ENCODE measurements at regions not wholly inside any gene's neighbourhood (a gene's known extent, or its start where the extent isn't known, plus 50 kb on each side); places are given as distances from the start of the nearest gene placed in this dataset.
A peak's percentile ranks its signal among the peaks of the same experiment; 100 is the strongest.

DNA sequence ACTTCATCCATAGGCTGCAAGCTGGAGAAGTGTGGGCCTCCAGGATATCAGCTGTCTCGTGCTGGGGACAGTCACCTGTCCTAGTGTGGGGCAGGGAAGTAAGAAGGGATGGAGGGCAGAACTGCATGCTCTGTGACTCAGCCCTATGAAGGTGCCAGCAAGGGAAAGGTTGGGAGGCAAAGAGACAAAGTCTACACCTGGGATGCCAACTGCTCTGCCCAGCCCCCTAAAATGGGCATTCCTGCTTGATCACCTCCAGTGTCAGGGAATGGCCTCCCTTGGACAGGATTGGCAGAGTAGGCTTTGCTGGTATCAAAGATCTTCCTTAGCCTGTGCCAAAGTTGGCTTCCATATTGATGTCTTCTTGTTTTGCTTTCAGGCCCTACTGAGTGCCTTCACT lies 335.0 kb downstream of the BCL11B start:
- H3K4me1 ChIP-seq: no peaks in the 10 kb centered on the region
- no peaks in the 10 kb centered on the region for H3K9me3 ChIP-seq
- no peak overlapping the region for H3K4me3 ChIP-seq
- H3K27me3 ChIP-seq: no peaks in the 10 kb centered on the region
- no peaks in the 10 kb centered on the region for H3K36me3 ChIP-seq
- intact Hi-C loops (cut with DNase I; ENCODE audit: low total_unique reads): no loop called here
- no peak for DNase-seq (ENCODE audit: low spot score in 2 of 2)
- H3K27ac ChIP-seq: no peak overlapping the region
- no peak for TF ChIP-seq POLR2AphosphoS5 (IDR thresholded peaks at IDR 0.05)
- no peak for TF ChIP-seq POLR2A (IDR thresholded peaks at IDR 0.05)
- TF ChIP-seq, protein P1, sequence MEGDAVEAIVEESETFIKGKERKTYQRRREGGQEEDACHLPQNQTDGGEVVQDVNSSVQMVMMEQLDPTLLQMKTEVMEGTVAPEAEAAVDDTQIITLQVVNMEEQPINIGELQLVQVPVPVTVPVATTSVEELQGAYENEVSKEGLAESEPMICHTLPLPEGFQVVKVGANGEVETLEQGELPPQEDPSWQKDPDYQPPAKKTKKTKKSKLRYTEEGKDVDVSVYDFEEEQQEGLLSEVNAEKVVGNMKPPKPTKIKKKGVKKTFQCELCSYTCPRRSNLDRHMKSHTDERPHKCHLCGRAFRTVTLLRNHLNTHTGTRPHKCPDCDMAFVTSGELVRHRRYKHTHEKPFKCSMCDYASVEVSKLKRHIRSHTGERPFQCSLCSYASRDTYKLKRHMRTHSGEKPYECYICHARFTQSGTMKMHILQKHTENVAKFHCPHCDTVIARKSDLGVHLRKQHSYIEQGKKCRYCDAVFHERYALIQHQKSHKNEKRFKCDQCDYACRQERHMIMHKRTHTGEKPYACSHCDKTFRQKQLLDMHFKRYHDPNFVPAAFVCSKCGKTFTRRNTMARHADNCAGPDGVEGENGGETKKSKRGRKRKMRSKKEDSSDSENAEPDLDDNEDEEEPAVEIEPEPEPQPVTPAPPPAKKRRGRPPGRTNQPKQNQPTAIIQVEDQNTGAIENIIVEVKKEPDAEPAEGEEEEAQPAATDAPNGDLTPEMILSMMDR (IDR thresholded peaks at IDR 0.05): no peak

DNA sequence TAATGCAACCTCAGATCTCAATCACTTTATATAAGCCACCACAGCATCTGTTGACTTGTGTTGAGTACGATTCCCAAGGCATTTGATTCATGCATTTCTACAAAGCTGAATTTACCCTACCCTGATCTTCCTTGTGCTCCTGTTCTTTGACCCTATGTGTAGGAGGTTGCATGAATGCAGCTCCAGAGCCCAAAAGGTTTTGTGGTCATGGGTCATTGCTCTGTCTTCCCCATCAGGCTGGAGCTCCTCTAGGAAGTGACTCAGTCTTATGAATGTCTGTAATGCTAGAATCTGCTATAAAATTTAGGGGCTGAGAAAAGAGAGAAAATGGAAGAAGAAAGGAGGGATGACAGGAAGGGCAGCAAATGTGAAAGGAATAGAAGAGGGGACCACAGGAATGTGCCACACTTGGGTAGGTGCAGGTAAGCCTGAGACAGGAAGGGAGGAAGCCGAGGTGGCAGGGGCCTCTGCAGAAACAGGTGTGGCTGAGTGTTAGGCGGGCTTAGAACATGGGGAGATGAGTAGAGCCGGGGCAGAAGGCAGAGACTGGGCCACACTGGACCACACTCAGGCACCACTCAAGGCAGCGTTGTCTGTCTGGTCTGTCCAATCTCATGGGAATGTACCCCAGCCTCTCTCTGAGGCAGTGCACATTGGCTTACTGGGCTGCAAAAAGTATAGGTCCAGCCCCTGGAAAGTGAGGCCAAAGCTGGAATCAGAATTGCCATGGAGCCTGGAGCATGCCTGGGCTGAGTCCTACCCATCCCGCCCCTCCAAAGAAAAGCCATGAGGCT lies 334.1 kb downstream of the BCL11B start:
- Histone ChIP-seq H3K4me1 (no peaks in the 10 kb centered on the region), H3K4me3 (no peak overlapping the region), H3K36me3 (no peaks in the 10 kb centered on the region), H3K27ac (no peak overlapping the region), H3K9me3 (no peaks in the 10 kb centered on the region), H3K27me3 (no peaks in the 10 kb centered on the region)
- intact Hi-C loops (cut with DNase I; ENCODE audit: low total_unique reads): no loop called here
- no peak for TF ChIP-seq POLR2A (IDR thresholded peaks at IDR 0.05)
- TF ChIP-seq POLR2AphosphoS5 (IDR thresholded peaks at IDR 0.05): no peak
- TF ChIP-seq, protein P1 (IDR thresholded peaks at IDR 0.05): no peak
- no peak for DNase-seq (ENCODE audit: low spot score in 2 of 2)

DNA sequence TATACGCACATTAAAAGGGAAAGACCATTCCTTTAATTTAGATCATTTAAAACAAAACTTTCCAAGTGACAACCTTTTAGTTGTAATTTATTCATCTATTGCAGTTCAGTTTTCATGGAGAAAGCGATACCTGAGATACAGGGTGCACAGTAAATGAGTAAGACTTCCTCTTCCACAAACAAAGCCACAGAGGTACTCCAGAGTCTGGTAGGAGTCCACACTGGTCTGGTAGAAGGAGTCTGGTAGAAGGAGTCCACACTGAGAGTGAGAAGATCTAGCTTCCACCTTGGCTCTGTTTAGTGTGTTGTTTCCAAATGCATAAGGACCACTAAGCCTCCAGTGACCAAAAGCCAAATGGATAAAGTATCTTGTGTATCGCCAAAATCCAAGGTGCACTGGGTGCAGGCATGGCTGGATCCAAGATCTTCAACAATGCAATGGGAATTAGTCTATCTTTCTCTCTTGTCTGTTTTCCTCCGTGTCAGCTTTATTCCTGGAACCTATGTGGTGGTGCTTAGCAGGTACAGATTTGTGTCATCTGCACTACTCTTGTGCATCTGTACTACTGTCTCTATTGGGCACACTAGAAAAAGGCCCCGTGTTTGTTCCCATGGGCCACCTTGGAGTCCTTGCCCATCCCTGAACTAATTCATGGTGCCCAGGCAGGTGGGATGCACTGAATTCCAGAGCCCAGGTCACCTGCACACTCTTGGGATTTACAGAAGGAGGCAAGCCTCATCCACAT lies 331.1 kb downstream of the BCL11B start:
- no peaks in the 10 kb centered on the region for H3K27me3 ChIP-seq
- no peaks in the 10 kb centered on the region for H3K4me1 ChIP-seq
- peak in 1 of 2 donors; percentile 17 for DNase-seq (ENCODE audit: low spot score in 2 of 2)
- H3K4me3 ChIP-seq: no peak overlapping the region
- intact Hi-C loops (cut with DNase I; ENCODE audit: low total_unique reads): no loop called here
- no peaks in the 10 kb centered on the region for H3K9me3 ChIP-seq
- no peaks in the 10 kb centered on the region for H3K36me3 ChIP-seq
- no peak overlapping the region for H3K27ac ChIP-seq
- no peak for TF ChIP-seq POLR2A (IDR thresholded peaks at IDR 0.05)
- TF ChIP-seq, protein P1 (IDR thresholded peaks at IDR 0.05): no peak
- no peak for TF ChIP-seq POLR2AphosphoS5 (IDR thresholded peaks at IDR 0.05)

DNA sequence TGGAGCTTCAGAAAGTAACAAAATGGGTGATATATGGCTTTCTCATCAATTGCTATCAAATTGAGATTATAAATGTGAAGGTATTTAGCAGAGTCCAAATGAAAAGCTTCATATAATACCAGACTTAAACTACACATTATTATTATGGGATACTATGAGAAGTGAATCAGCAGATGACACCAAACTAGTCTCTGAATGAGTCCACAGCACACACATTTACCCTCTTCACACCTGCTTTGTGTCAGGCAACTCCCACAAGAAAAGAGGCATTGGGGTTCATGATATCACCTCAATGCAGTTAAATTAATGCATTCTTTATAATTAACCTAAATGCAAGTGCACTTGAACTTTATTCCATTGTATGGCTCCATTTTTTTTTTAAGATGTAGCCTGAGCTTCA lies 330.5 kb downstream of the BCL11B start:
- no peaks in the 10 kb centered on the region for H3K27me3 ChIP-seq
- H3K4me1 ChIP-seq: no peaks in the 10 kb centered on the region
- intact Hi-C loops (cut with DNase I; ENCODE audit: low total_unique reads): no loop called here
- TF ChIP-seq, protein P1 (IDR thresholded peaks at IDR 0.05): no peak
- TF ChIP-seq POLR2A (IDR thresholded peaks at IDR 0.05): no peak
- no peak for TF ChIP-seq POLR2AphosphoS5 (IDR thresholded peaks at IDR 0.05)
- H3K4me3 ChIP-seq: no peak overlapping the region
- H3K36me3 ChIP-seq: no peaks in the 10 kb centered on the region
- H3K27ac ChIP-seq: no peak overlapping the region
- H3K9me3 ChIP-seq: no peaks in the 10 kb centered on the region
- DNase-seq (ENCODE audit: low spot score in 2 of 2): no peak

DNA sequence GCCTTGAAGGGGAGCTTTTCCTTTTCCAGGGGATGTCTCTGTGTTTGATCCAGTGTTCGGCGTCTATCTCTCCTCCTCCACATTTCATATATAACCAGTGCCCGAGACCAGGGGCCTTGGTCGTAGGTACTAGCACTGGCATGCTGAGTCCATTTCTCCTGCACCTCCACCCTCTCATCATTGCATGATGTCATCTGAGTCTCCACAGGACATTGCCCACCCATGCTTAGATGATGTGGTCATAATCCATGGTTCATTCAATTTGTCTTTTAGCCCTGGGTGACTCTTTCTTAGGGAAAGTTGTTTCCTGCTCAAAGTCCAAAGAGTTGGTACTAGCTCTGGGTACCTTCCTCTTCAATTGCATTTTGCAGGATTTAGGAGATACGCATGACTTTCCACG lies 328.1 kb downstream of the BCL11B start:
- DNase-seq (ENCODE audit: low spot score in 2 of 2): no peak
- TF ChIP-seq, protein P1 (IDR thresholded peaks at IDR 0.05): no peak
- no peak for TF ChIP-seq POLR2A (IDR thresholded peaks at IDR 0.05)
- TF ChIP-seq POLR2AphosphoS5 (IDR thresholded peaks at IDR 0.05): no peak
- H3K27me3 ChIP-seq: no peaks in the 10 kb centered on the region
- H3K27ac ChIP-seq: no peak overlapping the region
- H3K36me3 ChIP-seq: no peaks in the 10 kb centered on the region
- intact Hi-C loops (cut with DNase I; ENCODE audit: low total_unique reads): no loop called here
- H3K4me3 ChIP-seq: no peak overlapping the region
- H3K9me3 ChIP-seq: no peaks in the 10 kb centered on the region
- no peaks in the 10 kb centered on the region for H3K4me1 ChIP-seq

All from breast epithelium (tissue), 4 donors.